HG03342 (cell line): ENCODE measurements at regions not wholly inside any gene's neighbourhood (a gene's known extent, or its start where the extent isn't known, plus 50 kb on each side); places are given as distances from the start of the nearest gene placed in this dataset.
"Not testable (repeated sequence)": the region's sequence is repeated elsewhere in the genome, so short reads cannot be mapped to it uniquely, and the experiment has no call there.

Experiments used
- ATAC-seq: cut with Tn5 transposase; IDR thresholded peaks from one replicate; pipeline ENCODE4 v1.9.1; 2021; ENCODE audit warnings: mild to moderate bottlenecking, moderate library complexity; ENCODE audit not compliant: unreplicated experiment

GRCh38 chr13:54829391-54830068 is 1800.9 kb downstream of the OLFM4 start:
- not testable (repeated sequence) for ATAC-seq

DNA sequence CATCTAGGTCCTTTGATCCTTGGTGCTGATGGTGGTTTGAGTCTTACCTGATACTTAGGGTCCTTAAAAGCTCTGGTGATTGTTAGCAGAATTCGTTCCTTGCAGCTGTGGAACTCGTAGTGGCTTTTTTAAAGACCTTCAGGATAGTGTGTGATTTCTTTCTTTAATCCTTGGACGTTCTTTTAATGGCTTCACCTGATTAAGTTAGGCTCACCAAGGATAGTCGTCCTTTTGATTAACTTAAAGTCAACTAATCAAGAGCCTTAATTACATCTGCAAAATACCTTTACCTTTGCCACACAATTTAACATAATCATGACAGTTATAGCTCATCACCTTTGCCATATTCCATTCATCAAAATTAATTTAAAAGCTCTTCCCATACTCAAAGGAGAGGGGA is 1807.7 kb downstream of the OLFM4 start:
- ATAC-seq: no peak

GRCh38 chr13:54841682-54842081 is 1813.1 kb downstream of the OLFM4 start:
- no peak for ATAC-seq

DNA sequence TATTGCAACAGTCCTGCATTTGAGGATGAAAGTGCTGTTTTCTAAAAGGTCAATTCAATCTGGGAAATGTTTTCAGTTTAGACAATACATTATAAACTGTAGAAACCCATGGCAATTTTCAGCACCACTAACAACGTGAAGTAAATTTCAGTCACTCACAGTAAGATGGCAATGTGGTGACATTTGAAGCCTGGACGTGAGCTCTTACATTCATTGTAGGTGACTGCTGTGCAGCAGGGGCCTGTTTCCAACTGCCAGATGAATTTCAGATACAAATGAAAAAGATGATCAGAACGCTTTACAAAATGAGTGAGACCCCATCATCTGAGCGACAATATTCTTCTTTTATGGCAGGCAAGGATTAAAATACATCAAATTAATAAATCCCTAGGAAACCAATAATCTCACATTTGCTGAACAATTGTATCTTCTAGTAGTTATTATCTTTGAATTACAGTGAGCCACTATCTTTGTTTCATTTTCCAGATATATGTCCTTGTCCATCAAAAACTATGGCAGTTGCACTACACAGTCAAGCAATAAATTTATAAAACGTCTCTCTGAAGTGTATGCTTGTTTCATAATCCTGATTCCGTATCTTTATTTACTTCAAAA is 1816.8 kb downstream of the OLFM4 start:
- ATAC-seq: no peak

- no peak for ATAC-seq
These were observed 1824.2 kb downstream of the OLFM4 start for GRCh38 chr13:54852831-54853230.

- no peak for ATAC-seq
These were observed 1831.2 kb downstream of the OLFM4 start for GRCh38 chr13:54859827-54860226.

DNA sequence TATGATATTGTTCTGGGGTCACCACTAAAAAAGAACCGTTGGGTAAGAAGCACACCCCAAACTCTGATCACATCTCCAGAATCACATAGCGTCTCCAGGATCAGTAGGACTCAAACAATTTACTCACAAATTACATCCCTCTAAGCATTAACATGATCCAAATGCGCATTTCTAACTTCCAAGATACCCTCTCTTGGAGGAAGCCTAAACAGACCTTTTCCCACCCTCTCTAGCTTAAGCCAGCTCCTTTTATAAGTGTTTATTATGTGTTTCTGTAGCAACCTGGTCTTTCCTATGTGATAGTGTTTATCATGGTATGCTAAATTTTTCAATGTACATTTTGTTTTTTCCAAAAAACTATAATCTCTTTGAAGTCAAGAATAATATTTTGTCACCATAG is 1846.5 kb downstream of the OLFM4 start:
- no peak for ATAC-seq

DNA sequence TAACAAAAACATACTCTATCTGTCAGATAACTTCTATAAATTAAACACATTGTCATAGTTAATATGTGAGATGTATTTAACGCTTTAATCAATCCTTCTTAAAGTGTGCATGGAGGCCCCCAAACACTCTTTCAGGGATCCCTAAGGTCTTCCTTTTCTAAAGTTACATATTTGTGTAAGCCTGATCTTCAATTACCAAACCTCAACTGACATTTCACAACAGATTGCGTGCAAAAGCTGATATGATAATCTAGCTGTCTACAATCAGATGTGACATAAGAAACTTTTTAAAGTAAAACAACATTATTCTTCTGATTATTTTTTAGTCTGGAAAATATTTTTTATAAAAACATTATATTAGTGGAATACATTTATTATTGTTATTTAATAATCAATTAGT is 1850.4 kb downstream of the OLFM4 start:
- no peak for ATAC-seq

- ATAC-seq: no peak
These were observed 1856.1 kb downstream of the OLFM4 start for GRCh38 chr13:54884682-54885081.

- ATAC-seq: no peak
These were observed 1862.4 kb downstream of the OLFM4 start for GRCh38 chr13:54890976-54891375.

DNA sequence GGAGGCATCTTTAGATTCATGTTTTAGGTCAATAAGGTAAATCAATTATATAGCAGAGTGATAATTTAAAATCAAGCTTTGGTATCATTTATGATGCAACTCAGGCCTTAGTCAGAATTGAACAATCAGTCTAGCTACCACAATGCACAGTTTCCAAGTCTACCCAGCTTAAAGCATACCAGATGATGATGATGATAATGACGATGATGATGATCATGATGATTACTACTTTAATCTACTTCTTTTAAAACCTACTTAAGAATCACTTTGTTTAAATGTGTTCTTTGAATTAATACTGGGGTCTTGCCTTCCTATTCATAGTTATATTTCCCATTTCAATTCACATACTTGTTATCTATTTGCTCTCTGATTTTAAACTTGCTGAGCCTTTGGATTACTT is 1872.7 kb downstream of the OLFM4 start:
- ATAC-seq: no peak

GRCh38 chr13:54912367-54912766 is 1883.8 kb downstream of the OLFM4 start:
- no peak for ATAC-seq

- ATAC-seq: no peak
These were observed 1885.1 kb downstream of the OLFM4 start for GRCh38 chr13:54913668-54914067.

DNA sequence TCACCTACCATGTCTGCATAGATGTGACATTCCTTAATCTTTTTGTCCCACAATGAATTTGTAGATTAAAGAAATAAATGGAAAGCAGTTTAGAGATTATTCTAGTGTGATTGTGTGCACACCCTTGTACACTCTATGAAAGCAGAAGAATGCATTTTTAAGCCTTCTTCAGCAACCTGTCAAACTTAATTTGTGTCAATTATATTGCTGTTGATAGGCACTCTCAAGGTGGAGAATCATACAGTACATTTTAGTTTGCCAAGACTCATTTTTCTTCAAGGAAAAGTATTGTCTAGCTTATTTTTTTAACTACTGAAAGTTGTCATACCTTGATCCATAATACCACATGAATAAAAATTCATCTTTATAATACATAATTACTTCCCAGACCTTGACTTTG is 1898.9 kb downstream of the OLFM4 start:
- ATAC-seq: no peak

DNA sequence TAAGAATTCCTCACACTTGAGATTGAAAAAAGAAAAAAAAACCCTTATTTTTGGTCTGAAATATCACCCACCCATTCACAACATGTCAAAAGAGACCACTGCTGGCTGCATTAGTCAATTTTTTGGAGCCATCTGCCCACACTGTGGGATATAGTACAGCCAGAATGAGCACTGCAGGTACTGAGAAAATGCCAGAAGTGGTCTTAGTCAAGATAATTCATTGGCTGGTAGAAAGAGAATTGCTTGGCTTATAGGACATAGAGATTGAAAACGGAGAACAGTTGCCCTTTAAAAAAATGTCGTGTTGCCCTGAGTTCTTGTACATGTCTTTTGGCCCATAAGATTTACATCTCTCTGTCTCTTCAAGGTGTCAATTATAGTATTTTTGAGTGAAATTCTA is 1899.5 kb downstream of the OLFM4 start:
- ATAC-seq: no peak

GRCh38 chr13:54934121-54934520 is 1905.5 kb downstream of the OLFM4 start:
- ATAC-seq: no peak

DNA sequence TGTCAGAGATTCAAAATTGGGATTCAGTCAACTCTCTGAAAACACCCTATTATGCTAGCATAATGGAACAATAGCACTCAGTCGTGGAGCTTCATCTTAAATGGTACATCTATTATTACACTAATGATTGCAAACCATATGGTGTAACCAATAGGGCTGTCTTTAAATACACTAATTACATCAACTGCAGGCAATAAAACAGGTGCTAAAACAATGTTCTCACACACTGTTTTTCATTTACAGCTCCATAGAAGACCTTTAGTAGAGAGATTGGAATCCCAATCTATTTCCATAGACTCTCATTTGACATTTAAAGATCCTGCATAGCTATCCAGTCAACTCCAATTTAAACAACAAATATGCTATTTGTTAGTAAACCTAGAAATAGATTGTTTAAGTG is 1917.4 kb downstream of the OLFM4 start:
- ATAC-seq: no peak

DNA sequence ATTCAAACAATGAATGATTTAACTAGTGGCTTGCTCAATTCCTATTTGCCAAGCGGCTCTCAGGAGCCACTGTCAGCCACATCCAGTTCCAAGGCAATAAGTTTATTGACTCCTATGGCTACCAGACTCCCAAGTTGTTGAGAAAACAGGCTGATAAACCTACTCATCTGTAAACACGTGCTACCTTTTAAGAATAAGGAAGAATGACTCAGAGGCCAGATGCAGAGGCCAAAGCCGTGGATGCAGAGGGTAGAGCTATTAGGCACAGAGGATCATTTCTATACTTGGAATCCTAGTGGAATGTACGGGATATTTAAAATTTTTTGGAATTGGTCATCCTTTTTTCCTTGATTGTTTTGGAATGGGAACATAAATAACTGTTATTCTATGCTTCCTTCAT is 1921.1 kb downstream of the OLFM4 start:
- no peak for ATAC-seq

GRCh38 chr13:54950546-54950945 is 1921.9 kb downstream of the OLFM4 start:
- no peak for ATAC-seq

GRCh38 chr13:54953786-54954185 is 1925.2 kb downstream of the OLFM4 start:
- no peak for ATAC-seq

DNA sequence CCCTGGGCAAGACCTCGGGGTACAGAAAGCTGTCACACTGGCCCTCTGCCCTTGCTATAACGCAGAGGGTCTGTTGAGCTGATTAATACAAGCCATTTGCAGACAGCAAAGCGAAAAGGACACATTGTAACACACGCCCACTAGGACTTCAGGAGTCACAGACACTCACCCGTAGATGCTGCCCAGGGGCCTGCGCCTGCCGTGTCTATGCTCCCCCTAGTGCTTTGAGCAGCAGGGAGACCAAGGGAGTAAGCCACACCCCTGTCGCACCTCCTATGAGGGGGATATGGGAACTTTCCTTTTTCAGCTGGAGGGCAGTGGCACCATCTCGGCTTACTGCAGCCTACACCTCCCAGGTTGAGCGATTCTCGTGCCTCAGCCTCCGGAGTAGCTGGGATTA is 1930.2 kb downstream of the OLFM4 start:
- ATAC-seq: no peak

DNA sequence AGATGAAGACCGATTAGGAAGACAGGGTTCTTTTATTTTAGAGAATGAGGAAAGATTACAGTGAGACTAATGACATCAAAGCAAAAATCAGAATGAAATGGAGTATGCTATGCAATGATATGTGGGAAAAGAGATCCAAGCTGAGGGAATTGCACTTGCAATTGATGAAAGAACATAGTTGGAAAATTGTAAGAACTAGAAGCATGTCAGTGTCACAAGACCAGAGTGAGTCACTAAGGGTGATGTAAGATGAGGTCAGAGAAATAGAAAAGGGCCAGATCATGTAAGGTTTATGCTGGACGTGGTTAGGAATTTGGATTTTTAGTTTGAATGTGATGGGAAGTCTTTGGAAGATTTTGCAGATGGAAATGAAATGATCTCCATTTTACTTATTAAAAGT is 1937.3 kb downstream of the OLFM4 start:
- ATAC-seq: no peak

DNA sequence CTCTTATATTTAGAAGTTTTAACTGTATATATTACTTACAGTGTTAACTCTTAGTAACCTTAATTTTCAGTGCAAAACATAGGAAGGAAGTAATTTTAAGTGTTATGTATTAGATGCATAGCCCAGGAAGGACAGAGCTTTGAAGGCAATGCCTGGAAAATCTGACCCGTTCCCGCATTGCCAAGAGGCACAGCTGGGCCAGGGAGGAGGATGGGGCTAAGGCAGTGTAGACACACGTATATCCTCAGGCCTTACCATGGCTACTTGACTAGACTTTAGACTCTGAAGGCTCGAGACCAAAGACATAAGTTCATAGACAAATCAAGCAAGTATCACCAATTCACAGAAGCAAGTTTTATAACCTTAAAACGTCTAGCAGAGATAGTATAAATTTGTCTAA is 1944.2 kb downstream of the OLFM4 start:
- no peak for ATAC-seq
